ENCODE measurements at regions not wholly inside any gene's neighbourhood (a gene's known extent, or its start where the extent isn't known, plus 50 kb on each side); places are given as distances from the start of the nearest gene placed in this dataset.
"Not testable (repeated sequence)": the region's sequence is repeated elsewhere in the genome, so short reads cannot be mapped to it uniquely, and the experiment has no call there.

GRCh38 chr18:1413323-1413675 lies 508.6 kb downstream of the ADCYAP1 start:
- no peak for DNase-seq (ENCODE audit: low read depth)

DNA sequence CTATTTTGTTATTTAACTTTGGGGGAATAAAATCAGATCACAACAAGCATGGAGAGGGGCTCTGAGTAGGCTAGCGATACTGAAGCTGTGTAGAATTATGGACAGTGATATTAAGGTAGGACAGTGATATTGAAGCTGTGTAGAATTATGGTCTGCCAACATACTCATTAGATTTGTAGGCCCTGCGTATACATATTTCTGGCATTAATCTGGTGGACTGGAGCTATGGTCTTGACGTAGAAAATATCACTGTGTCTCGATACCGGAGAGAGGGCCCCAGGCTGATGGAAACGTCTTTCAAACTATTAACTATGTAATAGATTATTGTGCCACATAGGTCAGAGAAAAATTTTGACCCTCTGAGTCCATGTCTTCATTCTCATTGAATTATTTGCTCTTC lies 511.4 kb downstream of the ADCYAP1 start:
- no peak for DNase-seq (ENCODE audit: low read depth)

- no peak for DNase-seq (ENCODE audit: low read depth)
Observed at GRCh38 chr18:1421502-1421901, 516.8 kb downstream of the ADCYAP1 start.

DNA sequence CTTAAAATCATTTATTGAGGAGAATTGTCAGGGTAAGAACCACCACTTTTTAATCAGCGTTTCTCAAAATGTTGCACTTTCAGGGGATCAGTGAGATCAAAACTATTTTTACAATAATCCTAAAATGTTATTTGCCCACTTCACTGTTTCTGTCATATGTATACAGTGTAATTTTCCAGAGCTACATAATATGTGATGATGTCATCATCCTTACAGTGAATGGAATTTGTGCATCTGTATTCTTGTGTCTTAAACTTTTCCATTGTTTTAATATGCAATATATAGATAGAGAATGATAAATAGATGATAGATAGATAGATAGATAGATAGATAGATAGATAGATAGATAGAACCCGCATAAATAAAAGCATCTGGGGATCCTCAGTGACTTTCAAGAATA lies 518.0 kb downstream of the ADCYAP1 start:
- no peak for DNase-seq (ENCODE audit: low read depth)

- no peak for DNase-seq (ENCODE audit: low read depth)
Observed at GRCh38 chr18:1425679-1426078, 521.0 kb downstream of the ADCYAP1 start.

DNA sequence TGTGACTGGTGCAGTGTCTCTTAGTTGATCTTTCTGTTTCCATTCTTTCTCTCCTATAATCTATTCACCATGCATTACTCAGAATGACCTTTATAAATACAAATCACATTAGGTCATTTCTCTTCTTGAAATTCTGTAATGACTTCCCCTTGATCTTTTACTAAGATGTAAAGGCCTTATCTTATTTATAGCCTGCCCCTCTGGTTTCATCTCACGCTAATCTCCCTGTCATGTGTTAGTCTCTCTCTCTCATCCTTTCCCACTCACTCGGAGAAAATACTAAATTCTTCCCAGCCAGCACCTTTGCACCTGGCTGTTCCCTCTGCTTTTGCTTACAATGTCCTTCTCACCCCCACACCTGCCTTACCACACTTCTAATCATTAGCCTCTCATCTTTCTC lies 530.8 kb downstream of the ADCYAP1 start:
- no peak for DNase-seq (ENCODE audit: low read depth)

DNA sequence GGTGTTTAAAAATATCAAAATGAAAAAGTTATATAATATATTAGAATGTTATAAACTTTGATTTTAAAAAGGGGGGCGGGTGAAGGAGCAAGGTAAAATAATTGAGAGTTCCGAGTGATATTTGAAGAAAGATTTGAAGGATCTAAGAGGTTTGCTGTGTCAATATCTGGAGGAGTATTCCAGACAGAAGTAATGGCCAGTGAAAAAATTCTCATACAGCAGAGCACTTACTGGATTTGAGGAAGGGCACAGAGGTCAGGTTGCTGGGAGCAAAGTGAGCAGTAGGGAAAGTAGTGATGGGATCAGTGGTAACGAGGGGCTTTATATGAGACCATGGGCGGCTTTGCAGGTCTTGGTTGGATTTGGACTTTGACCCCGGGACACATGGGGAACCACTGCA lies 531.5 kb downstream of the ADCYAP1 start:
- DNase-seq (ENCODE audit: low read depth): no peak

DNA sequence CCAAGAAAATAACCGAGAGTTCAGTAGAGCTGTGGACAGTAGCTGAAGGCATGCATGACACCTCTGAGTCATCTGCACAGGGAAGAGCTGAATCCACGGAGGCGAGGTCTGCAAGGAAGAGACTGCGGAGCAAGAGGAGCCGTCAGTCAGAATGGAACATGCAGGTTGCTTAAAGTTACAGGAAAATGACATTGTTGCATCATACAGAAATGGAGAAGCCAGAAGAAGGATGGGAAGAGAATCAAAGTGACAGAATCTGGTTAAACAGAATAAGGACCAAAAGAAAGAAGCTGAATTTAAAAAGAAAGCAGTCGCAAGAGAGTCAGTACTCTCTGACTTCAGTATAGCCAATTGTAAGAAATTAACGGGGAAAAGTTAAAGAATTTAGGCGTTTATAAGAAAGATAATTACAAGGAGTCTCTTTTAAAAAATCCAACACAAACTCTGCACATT lies 533.8 kb downstream of the ADCYAP1 start:
- DNase-seq (ENCODE audit: low read depth): no peak

GRCh38 chr18:1438967-1439366 lies 534.3 kb downstream of the ADCYAP1 start:
- no peak for DNase-seq (ENCODE audit: low read depth)

- not testable (repeated sequence) for DNase-seq (ENCODE audit: low read depth)
Observed at GRCh38 chr18:1444062-1444461, 539.4 kb downstream of the ADCYAP1 start.

DNA sequence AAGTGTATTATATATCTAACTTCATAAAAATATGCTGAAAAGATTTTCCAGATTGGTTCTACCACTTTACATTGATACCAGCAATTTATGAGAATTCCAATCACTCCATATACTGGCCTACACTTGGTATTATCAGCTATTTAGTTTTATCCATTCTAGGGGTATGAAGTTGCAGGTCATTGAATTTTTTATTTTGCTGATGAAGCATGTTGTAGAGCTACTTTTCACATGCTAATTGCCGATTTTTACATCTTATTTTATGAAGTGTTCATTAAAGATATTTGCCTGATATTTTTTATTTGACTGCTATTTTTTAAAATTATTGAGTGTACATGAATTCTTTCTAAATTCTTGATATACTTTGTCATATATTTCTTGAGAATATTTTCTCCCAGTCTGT lies 542.1 kb downstream of the ADCYAP1 start:
- no peak for DNase-seq (ENCODE audit: low read depth)

GRCh38 chr18:1452821-1453220 lies 548.1 kb downstream of the ADCYAP1 start:
- no peak for DNase-seq (ENCODE audit: low read depth)

GRCh38 chr18:1455605-1456004 lies 550.9 kb downstream of the ADCYAP1 start:
- no peak for DNase-seq (ENCODE audit: low read depth)

DNA sequence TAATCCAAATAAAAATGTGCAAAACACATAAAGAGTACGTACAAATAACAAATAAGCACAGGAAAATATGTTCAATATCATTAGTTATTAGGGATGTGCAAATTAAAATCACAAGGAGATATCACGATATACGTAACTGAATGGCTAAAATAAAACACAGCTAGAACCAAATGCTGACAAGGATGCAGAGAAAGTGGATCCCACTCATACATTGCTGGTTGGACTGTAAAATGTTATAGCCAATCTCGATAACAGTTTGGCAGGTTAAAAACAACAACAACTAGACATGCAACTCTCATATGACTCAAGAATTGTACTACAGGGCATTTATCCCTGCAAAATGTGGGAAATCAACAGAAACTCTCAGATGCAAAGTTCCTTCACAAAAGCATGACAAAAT lies 553.9 kb downstream of the ADCYAP1 start:
- DNase-seq (ENCODE audit: low read depth): no peak

- no peak for DNase-seq (ENCODE audit: low read depth)
Observed at GRCh38 chr18:1463981-1464380, 559.3 kb downstream of the ADCYAP1 start.

DNA sequence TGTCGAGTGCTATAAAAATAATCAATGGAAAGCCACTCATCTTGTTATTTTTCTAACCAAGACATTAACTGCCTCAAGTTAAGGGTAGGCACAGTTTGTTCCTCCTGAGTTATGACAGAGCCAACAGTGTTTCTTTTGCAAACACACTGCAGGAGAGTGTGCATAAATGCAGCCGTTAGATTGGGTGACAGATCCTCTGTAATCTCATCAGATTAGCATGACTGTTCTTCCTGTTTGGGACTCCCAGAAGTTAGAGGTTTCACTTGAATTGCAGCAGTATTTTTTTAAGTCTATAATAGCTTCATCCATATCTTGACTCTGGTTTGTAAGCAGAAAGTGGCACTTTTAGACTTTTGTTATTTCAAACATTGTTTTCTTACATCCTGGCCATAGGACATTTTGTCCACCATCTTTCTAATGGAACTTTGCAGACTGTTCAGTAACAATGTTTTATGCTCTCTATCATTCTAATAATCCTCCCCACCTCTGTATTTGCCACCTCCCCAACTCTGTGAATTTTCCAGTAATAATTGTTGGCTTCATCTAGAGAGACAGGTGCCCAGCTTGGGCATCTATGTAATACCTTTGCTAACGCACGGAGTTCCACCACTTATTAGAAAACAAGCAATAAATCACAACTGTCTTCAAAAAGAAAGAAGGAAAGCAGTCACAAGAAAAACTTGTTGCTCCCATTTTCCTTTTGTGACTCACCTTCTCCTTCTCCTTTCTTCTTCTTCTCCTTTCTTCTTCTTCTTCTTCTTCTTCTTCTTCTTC lies 560.0 kb downstream of the ADCYAP1 start:
- no peak for DNase-seq (ENCODE audit: low read depth)

GRCh38 chr18:1466035-1466434 lies 561.4 kb downstream of the ADCYAP1 start:
- DNase-seq (ENCODE audit: low read depth): no peak

- no peak for DNase-seq (ENCODE audit: low read depth)
Observed at GRCh38 chr18:1467461-1467964, 562.8 kb downstream of the ADCYAP1 start.

DNA sequence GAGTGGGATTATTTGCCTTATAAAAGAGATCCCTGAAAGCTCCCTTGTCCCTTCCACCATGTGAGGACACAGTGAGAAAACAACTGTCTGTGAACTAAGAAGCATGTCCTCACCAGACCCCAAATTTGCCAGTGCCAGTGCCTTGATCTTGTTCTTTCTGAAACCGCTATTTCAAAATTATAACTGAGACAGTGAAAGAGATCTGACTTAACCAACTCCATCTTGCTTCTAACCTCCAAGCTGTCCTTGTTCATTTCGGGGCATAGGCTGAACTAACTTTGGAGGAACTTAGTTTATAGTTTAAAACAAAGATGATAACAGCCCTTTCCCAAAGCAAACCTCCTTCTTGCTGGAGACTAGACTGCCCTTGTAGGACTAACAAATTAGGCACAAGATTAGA lies 563.9 kb downstream of the ADCYAP1 start:
- no peak for DNase-seq (ENCODE audit: low read depth)

GRCh38 chr18:1475867-1476266 lies 571.2 kb downstream of the ADCYAP1 start:
- DNase-seq (ENCODE audit: low read depth): no peak

- DNase-seq (ENCODE audit: low read depth): no peak
Observed at GRCh38 chr18:1480309-1480708, 575.6 kb downstream of the ADCYAP1 start.

DNA sequence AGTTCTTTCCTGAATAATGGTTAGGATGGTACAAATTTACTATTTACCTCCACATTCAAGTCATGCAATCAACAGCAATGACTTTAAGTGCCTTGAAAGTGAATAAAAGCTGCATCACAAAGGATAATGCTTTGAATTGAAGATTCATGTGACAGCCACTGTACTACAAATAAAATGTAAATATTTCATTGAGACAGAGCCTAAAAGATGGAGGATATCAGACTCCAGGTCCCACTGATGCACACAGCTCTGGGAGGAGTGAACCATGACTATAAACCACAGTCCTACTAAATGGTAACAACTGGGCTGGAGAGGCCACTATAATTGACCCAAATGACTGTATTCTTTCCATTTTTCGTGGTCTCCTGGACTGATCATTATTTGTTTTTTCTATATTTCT lies 576.9 kb downstream of the ADCYAP1 start:
- no peak for DNase-seq (ENCODE audit: low read depth)

DNA sequence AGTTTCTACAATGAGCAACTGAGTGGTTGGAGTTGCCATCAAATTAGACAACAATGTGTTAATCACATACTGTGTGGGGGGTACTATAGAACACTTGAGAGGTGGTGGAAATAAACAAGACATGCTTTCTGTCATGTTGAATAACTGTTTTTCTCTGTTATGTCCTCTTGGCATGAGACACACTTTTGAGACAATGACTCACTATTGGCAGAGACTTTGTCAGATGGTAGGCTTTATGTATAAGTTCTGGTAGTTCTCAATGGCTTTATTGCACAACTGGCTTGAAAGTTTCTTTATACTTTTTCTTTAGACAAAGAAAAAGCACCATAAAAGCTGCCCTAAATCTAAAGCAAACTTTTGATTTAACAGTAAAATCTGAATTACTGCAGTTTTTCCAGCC lies 578.7 kb downstream of the ADCYAP1 start:
- DNase-seq (ENCODE audit: low read depth): peak; percentile 1

GRCh38 chr18:1487457-1487856 lies 582.8 kb downstream of the ADCYAP1 start:
- DNase-seq (ENCODE audit: low read depth): no peak

Measured in iris pigment epithelial cell (primary cell).